Fibroblast of lung (primary cell): ENCODE measurements at regions not wholly inside any gene's neighbourhood (a gene's known extent, or its start where the extent isn't known, plus 50 kb on each side); places are given as distances from the start of the nearest gene placed in this dataset.
"Not testable (repeated sequence)": the region's sequence is repeated elsewhere in the genome, so short reads cannot be mapped to it uniquely, and the experiment has no call there.

Experiments
- DNase-seq, 2 donors: peaks; one replicate each; pipeline versions ENCODE4 v3.0.0 to v3.0.0-alpha.2; 2010; ENCODE audit warnings: low read depth in 2 of 2
- H2AFZ ChIP-seq: 2 replicates; pipeline ENCODE4 v1.5.1; 2012; ENCODE audit warnings: low read length, control low read depth, inconsistent platforms
- H3K27ac ChIP-seq: 2 replicates; pipeline ENCODE4 v1.5.1; 2011; ENCODE audit warnings: low read length, control low read depth; ENCODE audit not compliant: insufficient read depth
- H3K27me3 ChIP-seq: 2 replicates; pipeline ENCODE4 v1.5.1; 2011; ENCODE audit warnings: mild to moderate bottlenecking, low read length; ENCODE audit not compliant: control insufficient read depth, insufficient read depth
- H3K36me3 ChIP-seq: 2 replicates; pipeline ENCODE4 v1.5.1; 2011; ENCODE audit warnings: low read length; ENCODE audit not compliant: control insufficient read depth, insufficient read depth
- H3K4me1 ChIP-seq: 2 replicates; pipeline ENCODE4 v1.5.1; 2011; ENCODE audit warnings: low read length; ENCODE audit not compliant: control insufficient read depth, insufficient read depth; ENCODE audit errors: extremely low read depth
- H3K4me2 ChIP-seq: 2 replicates; pipeline ENCODE4 v1.5.1; 2011; ENCODE audit warnings: low read length, control low read depth; ENCODE audit not compliant: insufficient read depth; ENCODE audit errors: extremely low read depth
- H3K4me3 ChIP-seq, 4 experiments: fragments of 200-600 bp in 1 of 4; sonication (generic) in 1 of 4; replicated peaks in 1 of 4; 2 replicates each; pipeline ENCODE4 v1.5.1; 2011 to 2016; ENCODE audit warnings: low read length in 4 of 4, low read depth in 3 of 4, mild to moderate bottlenecking in 3 of 4, control low read depth in 2 of 4, inconsistent platforms in 1 of 4, mixed read lengths in 1 of 4; ENCODE audit not compliant: insufficient read depth in 1 of 4; ENCODE audit errors: control extremely low read depth in 1 of 4
- H3K79me2 ChIP-seq: 2 replicates; pipeline ENCODE4 v1.5.1; 2012; ENCODE audit warnings: mild to moderate bottlenecking, low read length, inconsistent platforms; ENCODE audit not compliant: control insufficient read depth, insufficient read depth
- H3K9ac ChIP-seq: 2 replicates; pipeline ENCODE4 v1.5.1; 2011; ENCODE audit warnings: mild to moderate bottlenecking, low read length, control low read depth; ENCODE audit not compliant: insufficient read depth
- H3K9me3 ChIP-seq: 2 replicates; pipeline ENCODE4 v1.5.1; 2012; ENCODE audit warnings: low read depth, low read length; ENCODE audit not compliant: control insufficient read depth, insufficient read depth
- H4K20me1 ChIP-seq: 2 replicates; pipeline ENCODE4 v1.5.1; 2011; ENCODE audit warnings: low read length; ENCODE audit not compliant: control insufficient read depth, insufficient read depth; ENCODE audit errors: extremely low read depth
- EZH2 ChIP-seq: IDR thresholded peaks from 2 replicates; pipeline ENCODE4 v1.5.1; 2012; ENCODE audit warnings: low read length, control low read depth, mild to moderate bottlenecking; ENCODE audit errors: missing control alignments
- TF ChIP-seq, protein P1 (sequence below), 2 donors: IDR thresholded peaks in 1 of 2; conservative IDR thresholded peaks in 1 of 2; 1 replicate in 1 of 2; 2 replicates in 1 of 2; pipeline ENCODE4 v1.5.1; 2011 to 2012; ENCODE audit warnings: low read length in 2 of 2, control low read depth in 1 of 2, inconsistent platforms in 1 of 2, low read depth in 1 of 2, mild to moderate bottlenecking in 1 of 2

DNA sequence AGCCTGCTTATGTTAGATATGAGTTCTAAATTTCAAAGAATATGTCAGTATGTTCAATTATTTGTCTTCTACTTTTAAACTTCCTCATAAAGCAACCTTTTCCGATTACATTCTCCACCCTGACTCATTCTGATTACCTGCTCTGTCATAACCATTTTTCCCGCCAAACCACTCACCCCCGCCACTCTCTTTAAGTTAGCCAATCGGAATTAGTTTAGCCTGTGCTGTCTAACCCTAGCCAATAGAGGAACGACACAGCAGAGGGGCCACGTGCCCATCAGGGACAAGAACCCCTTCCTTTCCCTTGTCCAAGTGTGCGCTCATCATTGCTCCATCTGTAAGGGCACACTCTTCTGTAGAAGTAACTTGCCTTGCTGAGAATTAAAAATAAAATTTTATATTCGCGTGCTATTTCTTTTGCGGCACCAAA, 91.4 kb downstream of the CCDC71L start:
- H3K79me2 ChIP-seq: no peaks in the 10 kb centered on the region
- no peak overlapping the region for H3K4me3 ChIP-seq
- TF ChIP-seq, protein P1, sequence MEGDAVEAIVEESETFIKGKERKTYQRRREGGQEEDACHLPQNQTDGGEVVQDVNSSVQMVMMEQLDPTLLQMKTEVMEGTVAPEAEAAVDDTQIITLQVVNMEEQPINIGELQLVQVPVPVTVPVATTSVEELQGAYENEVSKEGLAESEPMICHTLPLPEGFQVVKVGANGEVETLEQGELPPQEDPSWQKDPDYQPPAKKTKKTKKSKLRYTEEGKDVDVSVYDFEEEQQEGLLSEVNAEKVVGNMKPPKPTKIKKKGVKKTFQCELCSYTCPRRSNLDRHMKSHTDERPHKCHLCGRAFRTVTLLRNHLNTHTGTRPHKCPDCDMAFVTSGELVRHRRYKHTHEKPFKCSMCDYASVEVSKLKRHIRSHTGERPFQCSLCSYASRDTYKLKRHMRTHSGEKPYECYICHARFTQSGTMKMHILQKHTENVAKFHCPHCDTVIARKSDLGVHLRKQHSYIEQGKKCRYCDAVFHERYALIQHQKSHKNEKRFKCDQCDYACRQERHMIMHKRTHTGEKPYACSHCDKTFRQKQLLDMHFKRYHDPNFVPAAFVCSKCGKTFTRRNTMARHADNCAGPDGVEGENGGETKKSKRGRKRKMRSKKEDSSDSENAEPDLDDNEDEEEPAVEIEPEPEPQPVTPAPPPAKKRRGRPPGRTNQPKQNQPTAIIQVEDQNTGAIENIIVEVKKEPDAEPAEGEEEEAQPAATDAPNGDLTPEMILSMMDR (conservative IDR thresholded peaks at IDR 0.05 in 1 of 2, IDR thresholded peaks at IDR 0.05 in 1 of 2; ENCODE audit: low read depth in 1 of 2, low read length in 2 of 2): no peak
- no peak for TF ChIP-seq EZH2
- no peaks in the 10 kb centered on the region for H3K36me3 ChIP-seq
- no peaks in the 10 kb centered on the region for H3K9me3 ChIP-seq
- H3K27ac ChIP-seq: no peak overlapping the region
- H4K20me1 ChIP-seq: no peaks in the 10 kb centered on the region
- H3K9ac ChIP-seq: no peak overlapping the region
- H3K27me3 ChIP-seq: no peaks in the 10 kb centered on the region
- DNase-seq: no peak
- H3K4me1 ChIP-seq: peaks cover 4% of the 10 kb centered on the region
- H3K4me2 ChIP-seq: no peak overlapping the region
- no peak overlapping the region for H2AFZ ChIP-seq

DNA sequence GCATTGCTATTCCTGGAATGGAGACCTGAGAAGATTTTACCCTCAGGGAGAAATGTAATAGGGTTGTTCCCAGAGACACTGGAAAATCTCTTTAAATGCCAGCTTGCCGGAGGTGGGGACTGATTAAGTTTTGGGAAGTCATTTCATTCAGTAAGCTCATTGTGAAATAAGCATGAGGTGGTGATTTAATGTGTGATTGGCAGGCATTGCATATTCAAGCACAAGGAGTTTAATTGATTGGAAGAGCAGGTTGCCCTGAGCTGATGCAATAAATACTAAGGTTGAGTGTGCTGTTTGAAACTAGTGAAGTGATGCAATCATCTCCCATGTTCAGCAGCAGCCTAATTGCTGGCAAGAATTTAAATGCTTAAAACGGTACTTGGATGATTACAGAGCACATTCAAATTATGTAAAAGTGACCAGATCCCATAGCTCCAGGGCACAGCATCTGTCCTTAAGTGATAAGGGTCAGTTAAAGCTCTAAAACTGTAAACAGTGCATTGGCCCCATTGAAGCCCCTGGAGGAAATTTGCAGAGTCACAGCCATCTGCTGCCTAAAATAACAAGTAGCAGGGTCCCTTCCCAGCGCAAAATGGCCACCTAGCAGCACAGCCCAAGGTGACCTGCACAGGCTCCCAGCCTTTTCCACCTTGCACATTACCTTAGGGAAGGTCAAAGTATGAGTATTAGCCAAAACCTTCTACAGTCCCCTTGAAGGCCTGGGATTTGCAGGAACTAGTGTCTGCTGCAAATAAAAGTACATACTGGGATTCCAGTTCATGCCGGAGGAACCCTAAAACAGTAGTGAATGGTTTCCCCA, 92.1 kb downstream of the CCDC71L start:
- DNase-seq: peak; percentile 63 to 93
- Histone ChIP-seq H3K4me3 (no peak overlapping the region), H3K36me3 (no peaks in the 10 kb centered on the region), H2AFZ (no peak overlapping the region), H3K4me1 (peaks cover 4% of the 10 kb centered on the region), H3K79me2 (no peaks in the 10 kb centered on the region), H3K27me3 (no peaks in the 10 kb centered on the region), H3K4me2 (peak overlapping the region; percentile 10), H3K9ac (no peak overlapping the region), H3K9me3 (no peaks in the 10 kb centered on the region), H4K20me1 (no peaks in the 10 kb centered on the region), H3K27ac (no peak overlapping the region)
- TF ChIP-seq EZH2: no peak
- TF ChIP-seq, protein P1 (conservative IDR thresholded peaks at IDR 0.05 in 1 of 2, IDR thresholded peaks at IDR 0.05 in 1 of 2; ENCODE audit: low read depth in 1 of 2, low read length in 2 of 2): no peak

DNA sequence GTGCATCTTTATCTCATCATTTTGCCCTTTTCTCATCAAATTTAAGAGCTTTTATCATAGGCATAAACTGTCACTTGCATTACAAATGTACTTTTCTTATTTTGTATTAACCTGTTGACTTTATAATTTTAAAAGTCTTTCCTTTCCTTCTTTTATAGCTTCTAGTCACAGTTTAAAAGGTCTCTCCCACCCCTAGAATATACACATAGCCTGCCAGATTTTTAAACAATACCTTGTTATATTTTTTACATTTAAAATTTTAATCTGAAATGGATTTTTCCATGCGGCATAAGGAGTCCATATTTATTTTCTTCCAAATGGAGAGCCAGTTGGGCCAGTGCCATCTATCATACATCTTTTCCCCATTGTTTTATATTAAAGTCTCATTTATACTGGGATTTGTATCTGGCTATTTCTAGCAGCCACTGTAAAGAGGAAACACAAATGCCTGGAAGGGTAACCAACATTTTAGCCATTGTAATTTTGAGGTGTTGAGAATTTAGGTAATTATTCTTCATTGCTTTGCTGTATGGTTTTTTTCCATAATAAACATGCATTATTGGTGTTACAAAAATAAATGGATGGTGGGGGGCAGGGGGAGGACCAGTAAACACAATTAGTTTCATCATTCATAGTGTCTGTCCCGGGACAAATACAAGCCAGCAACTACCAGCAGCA, 92.8 kb downstream of the CCDC71L start:
- TF ChIP-seq, protein P1 (conservative IDR thresholded peaks at IDR 0.05 in 1 of 2, IDR thresholded peaks at IDR 0.05 in 1 of 2; ENCODE audit: low read depth in 1 of 2, low read length in 2 of 2): no peak
- TF ChIP-seq EZH2: no peak
- no peaks in the 10 kb centered on the region for H3K27me3 ChIP-seq
- H3K9ac ChIP-seq: no peak overlapping the region
- H3K27ac ChIP-seq: no peak overlapping the region
- peak in 1 of 2 donors; percentile 4 for DNase-seq
- H3K9me3 ChIP-seq: no peaks in the 10 kb centered on the region
- H3K4me3 ChIP-seq: no peak overlapping the region
- H2AFZ ChIP-seq: no peak overlapping the region
- H3K79me2 ChIP-seq: no peaks in the 10 kb centered on the region
- peaks cover 4% of the 10 kb centered on the region for H3K4me1 ChIP-seq
- H3K36me3 ChIP-seq: no peaks in the 10 kb centered on the region
- H3K4me2 ChIP-seq: no peak overlapping the region
- no peaks in the 10 kb centered on the region for H4K20me1 ChIP-seq

DNA sequence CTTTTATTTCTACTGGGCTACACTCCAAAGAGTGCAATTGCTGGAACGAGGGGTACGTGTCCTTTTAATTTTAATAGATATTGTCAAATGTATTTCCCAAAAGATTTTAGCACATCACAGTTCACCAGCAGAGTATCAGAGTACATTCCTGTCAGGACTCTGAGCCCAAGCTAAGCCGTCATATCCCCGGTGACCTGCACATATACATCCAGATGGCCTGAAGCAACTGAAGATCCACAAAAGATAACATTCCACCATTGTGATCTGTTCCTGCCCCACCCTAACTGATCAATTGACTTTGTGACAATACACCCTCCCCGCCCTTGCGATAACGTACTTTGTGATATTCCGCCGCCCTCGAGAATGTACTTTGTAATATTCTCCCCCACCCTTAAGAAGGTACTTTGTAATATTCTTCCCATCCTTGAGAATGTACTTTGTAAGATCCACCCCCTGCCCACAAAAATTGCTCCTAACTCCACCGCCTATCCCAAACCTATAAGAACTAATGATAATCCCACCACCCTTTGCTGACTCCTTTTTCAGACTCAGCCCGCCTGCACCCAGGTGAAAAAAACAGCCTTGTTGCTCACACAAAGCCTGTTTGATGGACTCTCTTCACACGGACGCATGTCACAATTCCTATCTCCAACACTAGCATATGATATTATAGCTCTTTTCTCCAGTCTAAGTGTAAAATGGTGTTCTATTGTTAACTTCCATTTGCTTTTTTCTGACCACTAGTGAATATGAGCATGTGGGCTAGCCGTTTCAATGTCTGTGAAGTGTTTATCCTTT, 93.6 kb downstream of the CCDC71L start:
- not testable (repeated sequence) for DNase-seq, H3K9ac ChIP-seq, H3K4me2 ChIP-seq, H3K79me2 ChIP-seq, H3K27me3 ChIP-seq, H3K36me3 ChIP-seq, H2AFZ ChIP-seq, H3K4me3 ChIP-seq, H3K4me1 ChIP-seq, H4K20me1 ChIP-seq, H3K27ac ChIP-seq, H3K9me3 ChIP-seq
